GM23338 (cell line): ENCODE measurements at regions not wholly inside any gene's neighbourhood (a gene's known extent, or its start where the extent isn't known, plus 50 kb on each side); places are given as distances from the start of the nearest gene placed in this dataset.

ENCODE experiments used
- ATAC-seq: fragments of 200-7000 bp; cut with Tn5 transposase; 3 replicates; pipeline ENCODE4 v1.9.1; 2020
- DNase-seq: peaks from one replicate; pipeline ENCODE4 v3.0.0-alpha.2; 2015; ENCODE audit warnings: low spot score
- H2AFZ ChIP-seq: fragments of 200-600 bp; sonication (generic); 2 replicates; pipeline ENCODE4 v1.8.0; 2016; ENCODE audit warnings: antibody characterized with exemption, mild to moderate bottlenecking, moderate library complexity
- H3F3A ChIP-seq: fragments of 200-600 bp; sonication (generic); replicated peaks from 2 replicates; pipeline ENCODE4 v1.8.0; 2017; ENCODE audit warnings: antibody characterized with exemption, mixed run types, low read depth
- H3K27ac ChIP-seq: fragments of 200-600 bp; sonication (generic); 2 replicates; pipeline ENCODE4 v1.6.1; 2016; ENCODE audit warnings: low read depth
- H3K27me3 ChIP-seq: fragments of 200-600 bp; sonication (generic); 2 replicates; pipeline ENCODE4 v1.8.0; 2016; ENCODE audit warnings: mild to moderate bottlenecking, mixed run types, moderate library complexity; ENCODE audit not compliant: insufficient read depth
- H3K36me3 ChIP-seq: fragments of 200-600 bp; sonication (generic); 2 replicates; pipeline ENCODE4 v1.8.0; 2016; ENCODE audit warnings: mild to moderate bottlenecking; ENCODE audit not compliant: insufficient read depth
- H3K4me1 ChIP-seq: fragments of 200-600 bp; sonication (generic); 2 replicates; pipeline ENCODE4 v1.8.0; 2016; ENCODE audit warnings: mild to moderate bottlenecking, moderate library complexity; ENCODE audit not compliant: insufficient read depth
- H3K4me2 ChIP-seq: fragments of 200-600 bp; sonication (generic); 2 replicates; pipeline ENCODE4 v1.7.1; 2017; ENCODE audit warnings: mixed run types
- H3K4me3 ChIP-seq: fragments of 200-600 bp; sonication (generic); 2 replicates; pipeline ENCODE4 v1.6.1; 2016; ENCODE audit warnings: mixed run types
- H3K79me2 ChIP-seq: fragments of 200-600 bp; sonication (generic); replicated peaks from 2 replicates; pipeline ENCODE4 v1.8.0; 2017; ENCODE audit warnings: mild to moderate bottlenecking; ENCODE audit not compliant: insufficient read depth
- H3K9me2 ChIP-seq: fragments of 200-600 bp; sonication (generic); 2 replicates; pipeline ENCODE4 v1.8.0; 2017; ENCODE audit not compliant: insufficient read depth
- H4K20me1 ChIP-seq: fragments of 200-600 bp; sonication (generic); replicated peaks from 2 replicates; pipeline ENCODE4 v1.8.0; 2017; ENCODE audit warnings: mild to moderate bottlenecking; ENCODE audit not compliant: insufficient read depth
- H3K27ac Mint-ChIP-seq: 2 replicates; pipeline ENCODE4 v1.8.0; 2020; ENCODE audit warnings: inconsistent platforms, mild to moderate bottlenecking, moderate library complexity, mixed read lengths
- H3K27me3 Mint-ChIP-seq: 3 replicates; pipeline ENCODE4 v1.8.0; 2022; ENCODE audit warnings: low read depth, mild to moderate bottlenecking, moderate library complexity, mixed read lengths, inconsistent platforms; ENCODE audit not compliant: insufficient read depth, poor library complexity
- H3K36me3 Mint-ChIP-seq: 3 replicates; pipeline ENCODE4 v1.8.0; 2021; ENCODE audit warnings: low read depth, mild to moderate bottlenecking, inconsistent platforms, moderate library complexity, mixed read lengths
- H3K4me1 Mint-ChIP-seq: 3 replicates; pipeline ENCODE4 v1.8.0; 2020; ENCODE audit warnings: mild to moderate bottlenecking, inconsistent platforms, mixed read lengths
- H3K4me3 Mint-ChIP-seq: 3 replicates; pipeline ENCODE4 v1.8.0; 2021; ENCODE audit warnings: moderate library complexity, mild to moderate bottlenecking, inconsistent platforms, mixed read lengths
- H3K9me3 Mint-ChIP-seq: 3 replicates; pipeline ENCODE4 v1.8.0; 2020; ENCODE audit warnings: moderate library complexity, mild to moderate bottlenecking, inconsistent platforms, mixed read lengths
- CREB1 ChIP-seq: fragments of 250-450 bp; sonication (Bioruptor Pico); IDR thresholded peaks from 2 replicates; pipeline ENCODE4 v1.5.0; 2020; ENCODE audit warnings: low read depth, mild to moderate bottlenecking, moderate library complexity
- ETS1 ChIP-seq: IDR thresholded peaks from 2 replicates; pipeline ENCODE4 v1.6.1; 2016; ENCODE audit warnings: antibody characterized with exemption
- EZH2phosphoT487 ChIP-seq: fragments of 200-600 bp; sonication (generic); IDR thresholded peaks from one replicate; pipeline ENCODE4 v1.8.1; 2018; ENCODE audit warnings: antibody characterized with exemption; ENCODE audit not compliant: unreplicated experiment
- JUNB ChIP-seq: IDR thresholded peaks from one replicate; pipeline ENCODE4 v1.6.1; 2016; ENCODE audit warnings: antibody characterized with exemption; ENCODE audit not compliant: unreplicated experiment
- NANOG ChIP-seq: IDR thresholded peaks from 2 replicates; pipeline ENCODE4 v1.6.1; 2016; ENCODE audit warnings: antibody characterized with exemption, borderline replicate concordance
- POLR2AphosphoS5 ChIP-seq: IDR thresholded peaks from 2 replicates; pipeline ENCODE4 v1.6.1; 2016; ENCODE audit warnings: antibody characterized with exemption, low read depth
- REST ChIP-seq: IDR thresholded peaks from one replicate; pipeline ENCODE4 v1.6.1; 2018; ENCODE audit warnings: antibody characterized with exemption; ENCODE audit not compliant: unreplicated experiment
- ZNF114 ChIP-seq: fragments of 250-450 bp; sonication (Bioruptor Pico); IDR thresholded peaks from 2 replicates; pipeline ENCODE4 v1.5.0; 2020; ENCODE audit warnings: mild to moderate bottlenecking, moderate library complexity
- ZNF331 ChIP-seq: fragments of 250-450 bp; sonication (Bioruptor Pico); IDR thresholded peaks from 2 replicates; pipeline ENCODE4 v1.5.0; 2020; ENCODE audit warnings: low read depth, mild to moderate bottlenecking, moderate library complexity
- TF ChIP-seq, protein P1 (sequence below), 2 experiments: fragments of 200-600 bp in 1 of 2; sonication (generic) in 1 of 2; conservative IDR thresholded peaks; 2 replicates each; pipeline versions ENCODE4 v1.5.1 to v1.6.1; 2016 to 2017; ENCODE audit warnings: antibody characterized with exemption in 2 of 2, low read depth in 2 of 2, mild to moderate bottlenecking in 2 of 2, moderate library complexity in 1 of 2

GRCh38 chr1:219773110-219773509 lies 155.2 kb downstream of the SLC30A10 start:
- Histone ChIP-seq H3K4me3 (no peak overlapping the region), H3K4me1 (no peaks in the 10 kb centered on the region), H3F3A (no peaks in the 10 kb centered on the region), H3K79me2 (no peaks in the 10 kb centered on the region), H3K36me3 (no peaks in the 10 kb centered on the region), H2AFZ (no peak overlapping the region), H4K20me1 (no peaks in the 10 kb centered on the region), H3K27ac (no peak overlapping the region), H3K27me3 (no peaks in the 10 kb centered on the region), H3K4me2 (no peak overlapping the region), H3K9me2 (peaks cover 6% of the 10 kb centered on the region; the same call in 1 of the 2 replicates)
- no peak for DNase-seq
- H3K4me3 Mint-ChIP-seq = no peak overlapping the region
- no peaks in the 10 kb centered on the region for H3K36me3 Mint-ChIP-seq
- H3K27me3 Mint-ChIP-seq = peaks cover 1% of the 10 kb centered on the region
- H3K27ac Mint-ChIP-seq = no peak overlapping the region
- ATAC-seq = no peak
- H3K4me1 Mint-ChIP-seq = no peaks in the 10 kb centered on the region
- TF ChIP-seq NANOG (no peak), ZNF331 (no peak), JUNB (no peak), EZH2phosphoT487 (no peak), POLR2AphosphoS5 (no peak), ETS1 (no peak), CREB1 (CRISPR knock-in tag) (no peak), REST (no peak), ZNF114 (CRISPR knock-in tag) (no peak)
- TF ChIP-seq, protein P1, sequence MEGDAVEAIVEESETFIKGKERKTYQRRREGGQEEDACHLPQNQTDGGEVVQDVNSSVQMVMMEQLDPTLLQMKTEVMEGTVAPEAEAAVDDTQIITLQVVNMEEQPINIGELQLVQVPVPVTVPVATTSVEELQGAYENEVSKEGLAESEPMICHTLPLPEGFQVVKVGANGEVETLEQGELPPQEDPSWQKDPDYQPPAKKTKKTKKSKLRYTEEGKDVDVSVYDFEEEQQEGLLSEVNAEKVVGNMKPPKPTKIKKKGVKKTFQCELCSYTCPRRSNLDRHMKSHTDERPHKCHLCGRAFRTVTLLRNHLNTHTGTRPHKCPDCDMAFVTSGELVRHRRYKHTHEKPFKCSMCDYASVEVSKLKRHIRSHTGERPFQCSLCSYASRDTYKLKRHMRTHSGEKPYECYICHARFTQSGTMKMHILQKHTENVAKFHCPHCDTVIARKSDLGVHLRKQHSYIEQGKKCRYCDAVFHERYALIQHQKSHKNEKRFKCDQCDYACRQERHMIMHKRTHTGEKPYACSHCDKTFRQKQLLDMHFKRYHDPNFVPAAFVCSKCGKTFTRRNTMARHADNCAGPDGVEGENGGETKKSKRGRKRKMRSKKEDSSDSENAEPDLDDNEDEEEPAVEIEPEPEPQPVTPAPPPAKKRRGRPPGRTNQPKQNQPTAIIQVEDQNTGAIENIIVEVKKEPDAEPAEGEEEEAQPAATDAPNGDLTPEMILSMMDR (conservative IDR thresholded peaks at IDR 0.05; ENCODE audit: low read depth in 2 of 2) = no peak
- H3K9me3 Mint-ChIP-seq = 0 out of 3 replicates have a peak, but pooled peaks cover 3% of the 10 kb centered on the region
